Activated gamma-delta T cell treated with Interleukin-2 at 50 U/mL for 16 hours (primary cell): ENCODE measurements at regions not wholly inside any gene's neighbourhood (a gene's known extent, or its start where the extent isn't known, plus 50 kb on each side); places are given as distances from the start of the nearest gene placed in this dataset.
"Not testable (repeated sequence)": the region's sequence is repeated elsewhere in the genome, so short reads cannot be mapped to it uniquely, and the experiment has no call there.

ENCODE experiments used
- DNase-seq: peaks from one replicate; pipeline ENCODE4 v3.0.0-alpha.2; 2020

DNA sequence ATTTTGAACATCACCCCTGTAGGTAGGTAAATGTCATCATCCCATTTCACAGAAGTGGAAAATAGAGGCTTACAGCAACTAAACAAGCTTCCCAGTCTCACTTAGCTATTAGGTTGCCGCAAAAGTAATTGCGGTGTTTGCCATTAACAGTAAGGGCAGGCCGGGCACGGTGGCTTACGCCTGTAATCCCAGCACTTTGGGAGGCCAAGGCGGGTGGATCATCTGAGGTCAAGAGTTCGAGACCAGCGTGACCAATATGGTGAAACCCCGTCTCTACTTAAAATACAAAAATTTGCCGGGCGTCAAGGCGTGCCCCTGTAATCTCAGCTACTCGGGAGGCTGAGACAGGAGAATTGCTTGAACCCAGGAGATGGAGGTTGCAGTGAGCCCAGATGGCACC, 179.7 kb downstream of the IRF8 start:
- DNase-seq, result not testable (repeated sequence)

DNA sequence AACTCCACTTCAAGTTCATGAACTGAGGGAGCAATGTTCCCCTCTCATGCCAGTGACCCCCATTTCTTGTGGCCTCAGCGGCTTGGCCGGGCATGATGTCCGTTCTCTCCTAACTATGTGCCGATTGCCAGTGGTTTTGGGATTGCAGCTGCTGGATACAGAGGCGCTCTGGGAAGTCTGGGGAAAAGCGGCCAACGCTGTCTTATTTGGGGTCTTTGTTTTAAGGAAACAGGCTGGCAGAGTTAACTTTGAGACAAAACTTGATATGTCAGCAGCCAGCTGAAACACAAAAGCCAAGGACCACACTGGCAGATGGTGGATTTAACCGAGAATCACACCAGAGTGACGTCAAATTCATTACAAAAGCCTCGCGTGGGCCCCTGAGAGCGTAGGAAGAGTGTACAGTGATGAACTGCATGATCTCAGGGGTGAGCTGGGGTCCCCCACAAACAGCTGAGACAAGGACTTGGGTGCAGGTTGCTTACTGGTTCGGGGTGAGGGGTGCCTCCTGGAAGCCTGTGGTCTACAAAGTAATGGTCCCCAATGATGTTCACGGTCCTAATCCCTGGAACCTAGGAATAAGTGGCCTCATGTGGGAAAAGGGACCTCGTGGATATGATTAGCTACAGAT, 180.4 kb downstream of the IRF8 start:
- DNase-seq, result no peak

DNA sequence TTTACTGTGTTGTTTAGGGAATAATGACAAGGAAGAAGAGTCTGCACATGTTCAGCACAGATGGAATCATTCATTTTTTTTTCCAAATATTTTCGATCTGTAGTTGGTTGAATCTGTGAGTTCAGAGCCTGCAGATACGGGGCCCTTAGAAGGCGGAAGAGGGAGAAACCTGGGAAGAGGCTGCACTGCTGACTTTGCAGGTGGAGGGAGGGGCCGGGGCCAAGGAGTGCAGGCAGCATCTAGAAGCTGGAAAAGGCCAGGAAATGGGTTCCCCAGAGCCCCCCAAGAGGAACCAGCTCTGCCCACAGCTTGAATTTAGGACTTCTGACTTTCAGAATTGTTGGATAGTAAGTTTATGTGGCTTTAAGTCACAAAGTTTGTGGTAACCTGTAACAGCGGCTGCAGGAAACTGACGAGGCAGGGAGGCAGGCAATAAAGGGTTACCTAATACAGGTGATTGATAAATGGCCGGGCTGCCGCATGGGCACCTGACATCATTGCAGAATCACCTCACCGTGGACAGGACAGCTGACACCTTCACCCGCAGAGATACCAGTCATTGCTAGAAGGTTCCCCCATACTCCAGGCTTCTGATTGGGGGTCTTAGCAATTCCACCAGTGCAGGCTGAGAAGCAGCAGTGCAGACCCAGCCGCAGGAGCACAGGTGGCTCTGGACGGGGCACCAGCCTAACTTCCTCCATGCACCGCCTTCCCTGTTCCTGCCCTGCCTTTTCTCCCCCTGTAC, 181.3 kb downstream of the IRF8 start:
- DNase-seq, result no peak

DNA sequence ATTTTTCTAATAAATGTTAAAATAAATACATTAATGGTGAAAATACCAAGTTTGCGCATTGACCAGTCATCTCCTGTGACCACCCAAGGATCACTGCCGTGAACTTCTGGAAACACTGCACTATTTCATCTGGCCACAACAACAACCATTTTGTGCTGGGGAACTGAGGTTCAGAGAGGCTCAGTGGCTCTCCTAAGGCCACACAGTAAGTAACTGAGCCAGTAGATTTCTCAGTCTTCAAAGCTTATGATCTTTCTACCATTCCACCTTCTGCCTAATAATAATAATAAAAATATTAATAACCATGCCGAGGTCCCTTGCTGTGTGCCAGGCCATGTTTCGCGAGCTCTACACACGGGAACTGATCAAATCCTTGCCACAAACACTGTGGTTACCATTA, 182.0 kb downstream of the IRF8 start:
- no peak for DNase-seq

DNA sequence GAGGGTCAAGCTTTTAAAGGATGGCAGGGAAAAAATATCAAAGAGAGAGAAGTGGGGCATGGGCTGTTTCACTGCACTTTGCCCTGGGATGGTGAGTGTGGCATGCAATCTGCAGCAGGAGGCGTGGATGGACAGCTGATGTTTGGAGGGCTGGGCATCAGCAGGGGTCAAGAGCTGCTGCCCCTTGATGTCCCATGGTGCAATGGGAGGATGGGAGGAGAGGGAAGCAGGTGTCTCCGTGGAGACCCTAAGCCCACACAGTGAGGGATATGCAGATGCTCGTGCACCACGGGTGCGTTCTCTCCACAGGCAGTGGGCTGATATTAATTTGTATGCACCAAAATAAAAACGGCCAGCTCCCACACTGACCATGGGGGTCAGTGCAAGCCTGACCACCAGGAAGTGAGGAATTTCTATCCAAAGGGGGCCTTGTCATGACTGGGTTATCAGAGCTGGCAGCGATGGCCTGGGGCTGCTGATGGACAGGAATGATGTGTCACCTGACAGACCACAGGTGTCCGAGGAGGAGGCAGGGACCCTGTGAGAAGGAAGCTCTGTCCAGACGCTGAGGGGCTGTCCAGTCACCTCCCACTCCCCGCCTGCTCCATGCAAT, 183.6 kb downstream of the IRF8 start:
- DNase-seq, result no peak

DNA sequence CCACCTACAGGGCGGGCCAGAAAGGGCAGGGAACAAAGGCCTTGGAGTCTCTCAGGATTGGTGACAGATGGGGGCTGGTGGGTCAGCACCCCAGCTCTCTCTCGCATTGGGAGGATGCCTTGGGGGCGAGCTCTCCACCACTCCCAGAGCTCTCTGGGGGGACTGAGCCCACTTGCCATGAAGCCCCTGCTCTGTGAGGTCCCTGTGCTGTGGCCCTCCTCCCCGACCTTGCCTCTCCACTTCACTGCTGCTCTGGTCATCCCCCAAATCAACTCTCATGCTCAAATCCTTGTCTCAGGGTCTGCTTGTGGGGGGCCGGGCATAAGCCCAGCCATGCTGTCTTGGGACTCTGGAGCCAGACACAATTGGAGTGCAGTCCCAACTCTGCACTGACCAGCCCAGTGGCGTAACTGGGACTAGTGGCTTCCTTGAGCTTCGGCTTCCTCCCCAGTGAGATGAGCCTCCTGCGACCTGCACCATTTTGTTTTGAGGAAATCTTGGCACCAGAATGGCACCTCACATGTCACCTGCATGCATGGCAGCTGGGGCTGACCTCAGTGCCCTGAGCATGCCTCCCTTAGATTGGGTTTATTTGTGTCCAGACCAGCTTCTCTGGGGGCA, 184.5 kb downstream of the IRF8 start:
- no peak for DNase-seq

DNA sequence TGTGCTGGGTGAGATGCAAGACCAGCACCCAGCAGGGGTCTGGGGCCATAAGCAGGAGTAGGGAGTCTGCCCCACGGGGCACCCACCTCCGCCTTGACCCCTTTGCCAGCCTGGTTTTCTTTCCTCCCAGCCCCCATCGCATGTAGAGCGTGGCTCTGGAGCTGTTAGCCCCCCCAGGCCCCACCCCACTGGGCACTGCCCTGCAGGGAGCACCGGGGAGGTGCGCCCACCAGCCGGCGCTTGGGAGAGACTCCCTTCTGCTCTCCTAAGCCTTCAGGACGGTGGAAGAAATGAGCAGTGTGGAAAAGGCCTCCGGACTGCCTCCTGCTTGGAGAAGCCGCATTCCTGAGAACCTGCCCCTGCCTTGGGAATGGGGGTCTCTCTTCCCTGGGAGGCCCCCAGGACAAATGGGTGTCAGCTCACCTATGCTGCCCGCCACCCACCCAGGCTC, 186.2 kb downstream of the IRF8 start:
- DNase-seq, result no peak

DNA sequence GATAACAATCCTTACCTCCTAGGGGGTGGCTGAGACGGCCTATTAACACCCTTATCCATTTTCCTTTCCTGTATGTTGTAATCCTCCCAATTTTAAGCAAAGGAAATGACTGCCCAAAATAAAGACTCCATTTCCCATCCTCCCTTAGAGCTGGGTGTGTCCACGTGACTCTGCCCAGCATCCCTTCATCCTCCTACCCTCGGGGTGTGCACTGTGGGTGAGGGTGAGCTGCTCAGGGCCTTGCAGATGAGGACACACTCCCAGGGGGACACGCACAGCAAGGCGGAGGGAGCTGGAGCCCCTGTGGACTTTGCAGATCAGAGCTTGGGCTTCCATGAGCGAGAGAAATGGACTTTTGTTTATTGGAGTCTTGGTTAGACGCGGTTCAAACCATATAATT, 186.8 kb downstream of the IRF8 start:
- DNase-seq, result no peak

DNA sequence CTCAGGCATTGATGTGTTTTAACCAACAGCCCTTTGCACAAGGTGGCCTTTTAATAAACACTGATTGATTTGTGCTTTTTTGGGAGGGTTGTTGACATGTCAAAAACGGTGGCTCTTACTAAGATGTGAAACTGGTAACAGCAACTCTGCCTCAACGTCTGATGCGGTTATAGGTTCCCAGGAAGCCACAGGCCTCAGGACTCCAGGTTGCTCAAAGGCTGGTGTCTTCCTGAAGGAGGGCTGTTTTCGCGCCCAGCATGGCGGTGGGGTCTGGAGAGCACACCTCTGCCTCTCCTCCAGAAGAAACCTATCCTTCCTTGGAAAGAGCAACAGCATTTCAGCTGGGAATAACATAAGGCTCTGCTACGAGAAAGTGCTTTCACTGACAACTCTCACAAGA, 187.5 kb downstream of the IRF8 start:
- no peak for DNase-seq

DNA sequence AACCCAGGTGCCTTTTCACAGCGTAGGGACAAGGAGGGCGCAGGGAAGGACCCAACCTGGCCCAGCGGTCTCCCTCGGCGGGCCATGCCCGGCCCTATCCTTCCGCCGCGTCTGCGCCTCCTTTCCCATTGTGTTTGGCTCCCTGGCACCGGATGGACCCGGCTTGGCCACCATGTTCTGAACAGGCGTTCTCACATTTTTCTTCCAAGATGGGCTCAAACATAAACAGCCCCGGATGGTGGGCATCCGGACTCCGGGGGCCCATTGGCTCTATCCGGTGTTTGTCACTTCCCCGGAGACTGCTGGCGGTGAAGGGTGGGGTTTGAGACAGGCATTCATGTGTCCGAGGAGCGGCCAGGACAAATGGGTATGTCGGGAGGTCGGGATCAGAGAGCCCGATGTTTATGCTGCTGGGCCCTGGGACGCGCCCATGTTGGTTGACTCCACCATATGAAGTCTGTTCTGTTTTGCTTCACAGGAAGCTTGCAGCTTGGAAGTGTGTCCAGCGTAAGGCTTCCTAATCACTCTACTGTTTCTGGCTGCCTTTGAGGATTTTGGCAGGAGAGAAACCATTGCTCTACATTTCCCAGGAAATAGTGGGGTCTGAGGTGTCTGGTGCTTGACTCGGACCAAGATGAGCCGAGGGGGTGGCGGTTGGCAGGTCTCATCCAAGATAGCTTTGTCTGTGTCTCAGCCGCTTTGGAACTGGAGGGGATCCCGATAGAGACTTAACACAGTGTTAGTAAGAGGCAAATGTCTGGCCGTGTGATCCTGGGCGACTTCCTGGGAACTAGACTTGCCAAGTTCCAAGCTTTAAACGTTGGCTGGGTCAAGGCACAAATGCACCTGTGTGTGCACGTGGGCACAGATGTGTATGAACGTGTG, 188.3 kb downstream of the IRF8 start:
- DNase-seq, result no peak

DNA sequence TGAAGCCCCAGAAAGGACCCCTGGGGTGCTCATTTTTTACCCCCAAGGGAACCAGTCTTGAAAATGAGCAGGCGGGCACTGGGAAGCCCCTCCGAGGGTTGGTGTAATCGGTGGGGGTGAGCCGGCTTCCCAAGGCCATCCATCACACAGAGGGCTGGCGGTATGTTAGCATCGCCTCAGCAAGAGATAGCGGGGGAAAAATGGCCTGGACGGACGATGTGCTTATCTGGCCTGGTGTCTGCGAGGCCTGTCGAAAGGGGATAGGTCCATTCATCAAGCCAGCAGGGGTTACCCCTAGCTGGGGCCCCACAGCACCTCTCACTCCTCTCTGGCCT, 188.9 kb downstream of the IRF8 start:
- DNase-seq, result no peak

DNA sequence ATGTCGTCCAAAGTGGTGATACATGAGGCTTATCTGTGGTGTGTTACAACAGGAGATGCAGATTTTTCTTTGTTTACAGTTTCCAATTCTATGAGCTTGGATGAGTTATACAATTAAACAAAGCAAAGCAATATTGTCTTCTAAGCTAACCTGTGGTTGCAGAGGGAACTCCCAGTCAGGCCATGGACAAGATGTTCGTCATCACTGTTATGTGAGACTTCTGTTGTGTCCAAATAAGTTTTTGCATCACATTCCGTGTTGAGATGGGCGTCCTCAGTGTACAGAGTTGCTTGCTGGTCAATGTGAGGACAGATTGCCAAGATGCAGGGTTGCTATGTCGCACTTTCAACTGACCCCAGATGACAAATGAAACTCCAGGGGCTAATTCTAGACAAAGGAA, 189.3 kb downstream of the IRF8 start:
- no peak for DNase-seq

DNA sequence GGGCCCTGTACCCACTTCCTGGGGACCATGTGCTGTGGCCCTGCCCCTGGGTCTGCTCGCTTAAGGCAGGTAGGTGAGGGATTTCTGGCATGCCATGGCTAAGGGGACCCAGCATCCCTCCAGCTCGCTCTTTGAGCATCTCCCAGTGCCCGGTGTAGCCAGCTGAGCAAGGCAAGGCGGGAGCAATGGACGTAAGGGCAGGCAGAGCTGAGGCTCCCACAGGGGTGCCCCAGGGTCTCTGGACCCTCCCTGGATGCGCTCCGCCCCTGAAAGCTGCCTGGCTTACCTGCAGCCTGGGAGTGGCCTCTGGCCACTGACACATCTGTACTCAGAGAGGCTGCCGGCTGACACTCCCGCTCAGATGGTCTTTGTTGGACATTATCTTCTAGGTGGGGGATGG, 189.9 kb downstream of the IRF8 start:
- DNase-seq, result no peak

DNA sequence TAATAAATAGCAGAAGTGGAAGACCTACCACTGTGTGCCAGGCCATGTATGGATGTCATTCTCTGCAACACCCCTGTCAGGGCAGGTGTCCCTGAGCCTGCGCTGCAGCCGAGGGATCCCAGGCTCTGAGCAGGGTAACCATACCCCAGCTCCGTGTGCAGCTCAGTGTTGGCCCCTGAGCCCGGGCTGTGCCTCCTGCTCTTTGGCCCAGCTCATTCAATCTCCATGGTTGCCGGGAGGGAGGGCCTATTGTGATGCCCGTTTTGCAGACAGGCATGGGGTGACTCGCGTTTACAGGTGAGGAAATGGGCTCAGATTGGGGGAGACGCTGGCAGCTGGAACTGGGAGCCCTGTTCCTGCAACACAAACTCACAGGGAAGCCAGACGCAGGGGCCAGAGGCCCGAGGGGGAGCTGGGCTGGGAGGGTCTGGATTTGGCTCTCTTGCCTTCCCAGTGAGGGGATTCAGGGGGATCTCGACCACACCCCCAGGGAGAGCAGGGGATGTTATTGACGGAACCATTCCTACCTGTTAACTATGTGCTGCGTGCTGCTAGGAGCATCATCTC, 190.5 kb downstream of the IRF8 start:
- no peak for DNase-seq

DNA sequence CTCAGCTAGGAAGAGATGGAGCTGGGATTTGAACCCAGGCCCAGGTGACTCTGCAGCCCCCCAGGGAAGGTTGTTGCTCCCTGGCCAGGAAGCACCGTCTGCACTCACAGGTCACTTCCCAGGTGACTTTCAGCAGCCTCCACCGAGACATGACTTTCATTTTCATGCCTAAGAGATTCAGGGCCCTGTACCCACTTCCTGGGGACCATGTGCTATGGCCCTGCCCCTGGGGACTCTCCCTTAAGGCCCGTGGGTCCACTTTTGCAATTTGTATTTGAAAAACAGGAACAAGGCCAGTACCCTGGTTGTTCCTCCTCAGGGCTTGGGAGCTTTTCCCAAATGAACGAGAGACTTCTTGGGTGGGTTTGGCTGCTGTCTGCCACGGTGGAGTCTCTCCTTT, 191.0 kb downstream of the IRF8 start:
- no peak for DNase-seq

DNA sequence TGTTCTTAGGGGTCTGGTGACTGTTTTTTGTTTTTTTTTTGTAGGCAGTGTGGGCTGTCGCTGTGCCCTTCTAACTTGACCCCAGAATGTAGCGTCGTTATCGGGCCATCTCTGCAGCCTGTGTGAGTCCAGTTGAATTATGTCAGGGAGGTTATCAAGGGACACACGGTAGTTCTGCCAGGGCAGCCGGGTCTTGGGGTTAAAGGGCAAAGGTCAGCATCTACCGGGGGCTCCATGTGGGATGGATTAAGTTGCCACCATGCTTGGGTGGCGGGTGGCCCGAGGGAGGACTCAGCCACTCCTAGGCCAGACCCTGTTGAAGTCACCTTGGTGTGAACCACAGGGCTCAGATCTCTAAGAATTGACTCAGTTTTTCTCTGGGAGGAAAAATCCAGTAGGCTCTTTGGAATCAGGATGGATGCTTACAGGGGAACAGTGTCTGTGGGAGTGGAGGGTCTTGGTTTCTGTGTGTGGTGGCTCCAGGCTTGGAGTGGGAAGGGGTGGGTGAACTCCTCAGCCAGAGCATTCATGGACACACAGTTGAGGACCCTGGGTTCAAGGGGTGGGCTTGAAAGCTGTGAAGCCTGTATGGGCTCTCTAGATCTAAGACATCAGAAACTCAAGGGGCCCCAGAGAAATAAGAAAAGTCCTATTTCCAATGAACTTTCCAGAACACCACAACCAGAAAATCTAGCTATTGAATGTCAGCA, 191.7 kb downstream of the IRF8 start:
- DNase-seq, result no peak

DNA sequence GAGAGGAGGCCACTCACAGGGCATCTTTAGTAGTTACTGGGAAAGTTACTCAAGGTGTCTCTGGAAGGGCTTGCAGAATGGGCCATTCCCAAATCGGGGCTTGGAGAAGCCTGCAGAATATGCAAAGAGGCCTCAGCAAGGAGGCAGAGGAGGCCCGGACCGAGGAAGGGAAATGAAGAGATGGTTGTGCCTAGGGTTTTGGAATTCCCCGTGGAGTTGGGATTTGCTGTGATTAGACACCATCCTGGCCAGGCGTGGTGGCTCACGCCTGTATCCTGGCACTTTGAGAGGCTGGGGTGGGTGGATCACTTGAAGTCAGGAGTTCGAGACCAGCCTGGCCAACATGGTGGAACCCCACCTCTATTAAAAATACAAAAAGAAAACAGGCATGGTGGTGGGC, 193.0 kb downstream of the IRF8 start:
- no peak for DNase-seq

DNA sequence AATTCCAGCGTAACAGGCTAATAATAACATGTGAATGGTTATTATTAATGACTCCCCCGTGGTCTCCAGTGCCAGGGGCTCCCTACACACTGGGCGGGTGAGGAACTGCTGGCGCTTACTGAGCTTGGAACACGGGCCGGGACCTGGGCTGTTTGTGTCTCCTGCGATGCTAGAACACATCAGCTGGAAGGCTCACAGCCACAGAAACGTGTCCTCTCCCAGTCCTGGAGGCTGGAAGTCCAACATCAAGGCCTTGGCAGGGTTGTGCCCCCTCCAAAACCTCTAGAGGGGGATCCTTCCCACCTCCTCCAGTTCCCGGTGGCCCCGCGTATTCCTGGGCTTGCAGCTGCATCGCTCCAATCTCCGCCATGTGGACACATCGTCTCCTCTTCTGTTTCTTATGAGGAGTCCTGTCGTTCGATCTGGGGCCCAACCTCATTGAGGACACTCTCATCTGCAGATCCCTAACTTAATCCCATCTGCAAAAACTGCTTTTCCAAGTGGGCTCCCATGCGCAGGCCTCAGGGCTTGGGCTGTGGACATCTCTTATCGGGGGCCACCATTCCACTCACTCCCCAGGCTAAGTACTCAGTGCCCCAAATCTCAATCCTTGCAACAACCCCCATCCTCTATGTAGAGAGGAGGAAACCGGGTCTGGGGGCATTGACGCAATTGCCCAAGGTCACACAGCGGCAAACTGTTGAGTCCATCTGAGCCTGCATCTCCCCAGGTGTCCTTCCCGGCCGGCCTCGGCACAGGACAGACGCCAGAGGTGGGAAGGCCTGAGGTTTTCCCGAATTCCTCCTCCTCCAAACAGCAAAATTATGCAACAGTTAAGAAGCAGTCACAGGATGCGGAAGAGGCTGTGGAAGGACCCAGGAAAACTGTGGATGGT, 193.9 kb downstream of the IRF8 start:
- DNase-seq, result no peak

DNA sequence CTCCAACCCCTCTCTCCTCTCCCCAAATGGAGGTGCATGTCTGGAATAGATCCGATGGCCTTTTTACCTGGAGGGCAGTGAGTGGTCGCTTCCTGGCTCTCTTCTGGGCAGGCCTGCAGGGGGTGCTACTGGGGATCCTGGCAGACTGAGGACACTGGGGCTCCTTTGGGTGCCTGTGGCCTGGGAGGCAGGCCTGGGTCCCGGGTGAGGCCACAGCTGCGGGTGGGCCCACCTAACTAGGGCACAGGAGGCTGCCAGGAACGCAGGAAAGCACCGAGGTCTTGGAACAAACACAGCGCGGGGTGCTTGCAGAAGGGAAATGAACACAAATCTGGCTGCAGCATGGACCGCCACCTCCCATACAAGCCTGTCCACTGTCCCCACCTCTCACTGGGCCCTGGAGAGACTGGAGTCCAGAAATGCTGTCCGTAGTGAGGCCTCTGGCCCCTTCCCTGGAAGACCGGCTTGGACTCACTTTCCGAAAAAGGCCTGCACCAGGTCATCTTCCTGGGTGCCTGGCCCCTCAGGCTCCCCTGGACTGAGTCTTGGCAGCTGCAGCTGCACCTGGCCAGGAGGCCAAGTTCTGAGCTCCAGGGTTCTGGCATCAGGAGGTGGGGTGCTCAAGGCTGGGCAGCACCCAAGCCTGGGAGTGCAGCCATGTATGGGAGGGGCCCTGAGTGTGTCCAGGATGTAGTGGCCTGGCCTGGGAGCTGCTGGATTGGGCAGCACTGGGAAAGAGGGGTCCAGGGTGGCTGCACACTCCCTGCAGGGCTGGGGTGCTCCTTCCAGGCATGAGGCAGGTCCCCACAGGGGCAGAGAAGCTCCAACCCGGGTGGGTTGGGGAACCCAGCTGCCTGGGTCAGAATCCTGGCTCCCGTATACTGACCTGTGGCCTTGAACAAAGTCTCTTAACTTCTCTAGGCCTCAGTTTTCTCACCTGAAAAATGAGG, 195.1 kb downstream of the IRF8 start:
- DNase-seq, result no peak
